ENCODE measurements at regions not wholly inside any gene's neighbourhood (a gene's known extent, or its start where the extent isn't known, plus 50 kb on each side); places are given as distances from the start of the nearest gene placed in this dataset.
A peak's percentile ranks its signal among the peaks of the same experiment; 100 is the strongest.
"Not testable (repeated sequence)": the region's sequence is repeated elsewhere in the genome, so short reads cannot be mapped to it uniquely, and the experiment has no call there.

- no peak for DNase-seq (ENCODE audit: low read depth)
These were observed 314.6 kb downstream of the THBS2 start for GRCh38 chr6:168939041-168939440.

- no peak for DNase-seq (ENCODE audit: low read depth)
These were observed 315.1 kb downstream of the THBS2 start for GRCh38 chr6:168938546-168938945.

- peak; percentile 43 for DNase-seq (ENCODE audit: low read depth)
These were observed 316.6 kb downstream of the THBS2 start for GRCh38 chr6:168937054-168937453.

DNA sequence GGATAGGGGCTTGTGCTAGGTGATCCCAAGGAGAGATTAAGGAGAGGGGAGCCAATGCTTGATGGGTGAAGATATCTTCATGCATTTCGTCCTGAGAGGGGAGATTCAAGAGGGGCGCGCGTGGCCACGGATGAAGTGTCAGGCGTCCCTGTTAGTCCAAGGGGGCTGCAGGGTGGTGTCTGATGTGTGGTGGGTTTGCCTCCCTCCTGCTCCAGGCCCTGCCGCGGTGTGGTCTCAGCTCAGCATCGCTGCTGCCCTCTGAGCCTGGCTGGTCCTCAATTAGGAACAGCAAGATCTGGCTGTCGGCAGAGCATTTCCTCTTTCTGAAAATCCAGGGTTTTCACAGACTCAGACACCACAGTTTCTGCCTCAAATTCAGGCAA lies 318.0 kb downstream of the THBS2 start:
- no peak for DNase-seq (ENCODE audit: low read depth)

DNA sequence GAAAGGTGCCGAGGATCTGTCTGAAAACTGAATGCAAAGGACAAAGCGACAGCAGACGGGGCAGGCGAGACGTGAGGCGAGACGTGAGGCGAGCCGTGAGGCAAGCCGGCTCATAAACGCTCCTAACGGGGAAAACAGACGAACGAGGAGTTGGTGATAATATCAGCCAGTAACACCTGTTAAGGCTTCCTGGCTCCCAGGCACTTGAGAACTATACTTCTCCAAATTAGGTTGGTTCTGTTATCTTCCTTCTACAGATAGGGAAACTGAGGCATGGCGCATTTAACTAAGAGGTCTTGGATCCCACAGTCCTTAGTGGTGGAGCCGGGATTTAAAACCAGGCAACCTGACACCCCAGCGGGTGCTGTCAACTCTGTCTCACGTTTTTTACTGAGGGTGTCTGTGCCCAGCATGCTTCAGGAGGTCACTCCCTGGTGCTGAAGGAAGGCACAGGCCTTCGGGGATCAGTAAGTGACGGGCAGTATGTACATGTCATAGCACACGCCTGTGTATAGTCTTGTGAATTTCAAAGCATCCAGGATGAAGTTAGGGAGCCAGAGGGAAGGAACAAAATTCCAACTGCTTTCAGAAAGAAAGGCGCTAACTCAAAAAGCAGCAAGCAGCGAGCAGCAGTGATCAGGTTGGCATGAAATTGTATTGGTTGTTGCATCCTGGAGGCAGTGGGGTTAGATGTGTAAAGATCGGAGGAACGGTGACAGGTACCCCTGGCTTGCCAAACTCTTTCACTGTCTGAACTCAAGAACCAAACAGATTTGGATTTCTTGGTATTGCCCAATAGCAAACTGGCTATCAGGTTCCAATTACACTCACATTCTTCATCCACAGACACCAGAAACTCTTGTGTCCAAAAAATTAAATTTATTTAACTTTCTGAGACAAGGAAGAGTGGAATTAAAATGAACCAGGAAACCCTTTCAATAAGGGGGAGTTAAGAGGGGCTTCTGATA lies 318.7 kb downstream of the THBS2 start:
- DNase-seq (ENCODE audit: low read depth) = no peak

GRCh38 chr6:168932171-168932570 lies 321.5 kb downstream of the THBS2 start:
- DNase-seq (ENCODE audit: low read depth) = not testable (repeated sequence)

- not testable (repeated sequence) for DNase-seq (ENCODE audit: low read depth)
These were observed 322.6 kb downstream of the THBS2 start for GRCh38 chr6:168931072-168931471.

DNA sequence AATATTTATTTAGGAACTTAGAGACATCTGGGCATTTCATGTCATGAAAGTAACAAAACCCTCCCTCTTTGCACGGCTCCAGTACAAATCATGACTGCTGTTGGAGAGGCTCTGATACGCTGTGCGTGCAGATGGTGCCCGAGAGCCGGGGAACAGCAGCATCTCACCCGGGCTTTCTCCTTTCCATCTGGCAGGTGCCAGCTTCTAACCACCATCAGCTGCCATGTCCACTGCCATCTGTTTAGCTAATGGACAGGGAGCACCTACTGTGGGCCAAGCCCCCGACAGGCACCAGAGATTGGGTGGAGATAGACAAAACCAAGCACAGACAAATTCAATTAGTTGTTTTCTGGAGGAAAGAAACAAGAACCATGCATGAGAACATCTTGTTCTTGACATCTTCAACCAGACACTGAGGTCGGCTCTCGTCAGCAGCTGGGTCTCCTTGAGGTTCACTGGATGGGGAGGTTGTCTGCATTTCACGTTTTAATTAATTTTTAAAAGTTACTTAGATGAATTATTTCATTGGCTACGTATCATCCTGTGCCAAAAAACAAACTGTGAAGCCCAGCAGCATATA lies 323.7 kb downstream of the THBS2 start:
- no peak for DNase-seq (ENCODE audit: low read depth)

GRCh38 chr6:168928012-168928411 lies 325.6 kb downstream of the THBS2 start:
- no peak for DNase-seq (ENCODE audit: low read depth)

- DNase-seq (ENCODE audit: low read depth) = no peak
These were observed 326.6 kb downstream of the THBS2 start for GRCh38 chr6:168927026-168927425.

- DNase-seq (ENCODE audit: low read depth) = no peak
These were observed 327.3 kb downstream of the THBS2 start for GRCh38 chr6:168926306-168926705.

GRCh38 chr6:168925671-168926070 lies 328.0 kb downstream of the THBS2 start:
- no peak for DNase-seq (ENCODE audit: low read depth)

DNA sequence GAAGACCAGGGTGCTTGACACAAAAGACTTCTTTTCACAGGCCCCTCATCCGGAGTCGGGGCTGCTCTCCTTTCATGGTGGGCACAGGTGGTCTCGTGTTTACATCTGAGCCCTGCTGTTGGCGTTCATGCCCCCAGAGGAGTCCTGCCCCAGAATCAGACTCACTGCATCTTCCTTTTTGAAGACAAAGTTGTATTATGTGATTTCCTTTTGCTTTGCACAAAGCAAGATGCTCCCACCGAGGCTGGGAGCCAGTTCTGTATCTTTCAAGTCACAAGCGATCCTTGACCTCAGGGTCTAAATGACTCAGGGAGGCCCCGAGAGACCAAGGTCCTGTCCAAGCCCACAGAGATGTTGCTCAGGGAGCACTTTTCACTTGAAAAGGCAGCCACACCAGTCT lies 330.5 kb downstream of the THBS2 start:
- DNase-seq (ENCODE audit: low read depth) = no peak

DNA sequence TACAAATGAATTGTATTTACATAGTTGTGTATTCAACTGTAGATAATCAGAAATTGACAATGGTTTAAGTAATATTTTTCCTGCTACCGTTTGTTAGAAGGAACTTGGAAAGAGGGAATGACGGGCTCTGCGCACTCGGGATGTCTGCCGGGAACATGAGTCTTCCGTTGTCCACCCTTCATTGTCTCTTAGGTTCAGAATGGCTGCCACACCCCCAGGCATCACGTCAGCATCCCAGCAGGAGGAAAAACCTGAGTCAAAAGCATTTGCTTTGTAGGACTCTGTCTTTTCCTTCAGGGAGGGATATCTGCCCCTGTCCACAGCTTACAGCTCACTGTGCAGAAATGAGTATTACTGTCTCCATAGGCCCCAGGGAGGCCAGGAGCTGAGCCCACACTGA lies 331.2 kb downstream of the THBS2 start:
- DNase-seq (ENCODE audit: low read depth) = no peak

DNA sequence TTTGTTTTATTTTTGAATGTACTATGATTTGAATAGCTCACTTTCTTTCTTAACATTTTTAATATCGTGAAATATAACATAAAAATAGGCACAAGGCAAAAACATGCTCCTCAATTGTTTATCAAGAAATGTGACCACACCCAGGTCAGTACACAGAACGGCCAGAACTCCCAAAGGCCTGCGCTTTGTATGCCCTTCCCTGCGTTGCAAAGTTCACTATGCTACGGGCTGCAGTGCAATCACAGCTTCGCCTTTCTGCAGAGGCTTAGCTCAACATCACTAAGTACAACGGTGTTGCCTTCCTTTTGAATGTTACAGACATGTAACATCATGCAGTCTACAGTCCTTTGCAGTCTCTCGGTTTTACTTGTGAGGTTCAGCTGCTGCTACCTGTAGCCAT lies 333.4 kb downstream of the THBS2 start:
- DNase-seq (ENCODE audit: low read depth) = no peak

DNA sequence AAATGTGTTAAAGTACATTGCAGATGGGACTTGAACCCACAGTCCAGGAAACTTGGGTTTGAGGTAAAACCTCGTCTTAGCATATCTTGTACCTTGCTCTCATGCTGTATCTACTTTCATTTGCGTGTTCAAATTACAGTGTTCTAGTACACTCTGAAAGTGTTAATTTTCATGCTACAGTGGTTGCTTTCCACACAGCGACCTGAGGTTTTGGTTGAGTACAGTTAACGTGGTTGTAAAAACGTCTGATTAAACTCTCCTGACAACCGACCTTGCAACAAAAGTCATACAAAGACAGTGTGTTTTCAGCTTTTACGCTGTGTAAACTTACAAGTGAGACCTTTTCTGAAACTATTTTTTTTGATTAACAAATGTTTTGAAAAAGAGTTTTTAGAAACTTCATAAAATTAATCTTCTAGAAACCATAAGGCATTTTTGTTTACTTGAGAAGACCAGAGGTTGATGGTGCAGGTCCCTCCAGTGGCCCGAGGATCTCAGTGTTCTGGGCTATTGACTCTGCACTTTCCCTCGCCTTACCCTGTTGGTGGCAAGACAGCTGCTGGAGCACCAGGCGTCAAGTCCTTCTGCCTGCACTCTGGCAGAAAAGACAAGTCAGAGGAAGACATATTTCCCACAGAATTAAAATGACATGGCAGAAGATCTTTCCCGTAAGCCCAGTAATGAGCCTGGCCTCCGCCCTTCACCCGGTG lies 334.0 kb downstream of the THBS2 start:
- no peak for DNase-seq (ENCODE audit: low read depth)

DNA sequence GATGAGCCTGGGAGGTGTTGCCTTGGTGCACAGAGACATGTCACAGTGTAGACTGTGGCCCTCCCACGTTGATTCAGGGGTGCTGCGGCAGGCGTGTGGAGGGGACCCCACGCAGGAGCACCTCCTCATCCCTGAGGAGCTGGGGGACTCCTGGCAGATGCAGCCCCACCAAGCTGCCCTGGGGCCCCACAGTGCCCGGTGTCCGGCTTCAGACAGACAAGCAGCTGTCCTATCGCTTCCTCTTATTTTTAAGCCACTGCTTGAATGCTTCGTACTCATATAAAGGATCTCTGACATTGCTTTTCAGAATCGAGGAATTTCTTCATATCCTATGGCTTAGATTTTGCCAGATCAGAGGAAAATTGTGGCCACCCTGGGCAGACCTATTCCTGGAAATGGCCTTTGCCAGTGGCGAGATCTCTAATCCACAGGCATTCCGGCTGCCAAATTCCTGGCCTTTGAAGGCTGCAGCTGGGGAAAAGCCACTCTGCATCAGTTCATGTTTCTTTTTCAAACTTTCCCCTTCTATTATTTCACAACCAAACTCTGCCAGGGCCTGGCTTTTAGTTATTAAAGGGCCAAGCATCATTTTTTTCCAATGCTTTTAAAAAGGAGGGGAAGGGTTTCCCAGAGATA lies 337.0 kb downstream of the THBS2 start:
- DNase-seq (ENCODE audit: low read depth) = peak; percentile 81

DNA sequence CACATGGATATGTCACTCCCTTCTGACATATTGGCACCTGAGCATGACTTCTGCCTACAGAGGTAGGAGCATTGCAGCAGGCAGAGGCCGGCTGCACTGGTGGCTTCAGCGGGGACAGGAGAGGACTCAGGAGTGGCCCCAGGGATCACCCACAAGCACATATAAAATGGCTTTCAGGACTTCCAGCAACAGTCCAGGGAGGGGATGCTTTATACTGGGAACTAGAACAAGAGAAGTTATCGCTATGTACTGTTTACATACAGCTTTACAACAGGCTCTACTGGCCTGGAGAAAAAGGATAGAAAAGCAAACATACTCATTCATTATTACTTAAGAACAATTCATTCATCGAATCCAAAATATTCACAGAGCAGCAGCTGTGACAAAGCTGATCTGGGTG lies 337.8 kb downstream of the THBS2 start:
- no peak for DNase-seq (ENCODE audit: low read depth)

GRCh38 chr6:168915242-168915641 lies 338.4 kb downstream of the THBS2 start:
- DNase-seq (ENCODE audit: low read depth) = no peak

GRCh38 chr6:168913866-168914469 lies 339.7 kb downstream of the THBS2 start:
- DNase-seq (ENCODE audit: low read depth) = no peak

GRCh38 chr6:168913231-168913865 lies 340.3 kb downstream of the THBS2 start:
- not testable (repeated sequence) for DNase-seq (ENCODE audit: low read depth)
